TTC549 (cell line): ENCODE measurements at regions not wholly inside any gene's neighbourhood (a gene's known extent, or its start where the extent isn't known, plus 50 kb on each side); places are given as distances from the start of the nearest gene placed in this dataset.

Experiments
- FAIRE-seq: peaks from 2 replicates; lab custom pipeline; 2012; peaks lifted over from hg19 to GRCh38; lab: Jason Lieb, UNC

DNA sequence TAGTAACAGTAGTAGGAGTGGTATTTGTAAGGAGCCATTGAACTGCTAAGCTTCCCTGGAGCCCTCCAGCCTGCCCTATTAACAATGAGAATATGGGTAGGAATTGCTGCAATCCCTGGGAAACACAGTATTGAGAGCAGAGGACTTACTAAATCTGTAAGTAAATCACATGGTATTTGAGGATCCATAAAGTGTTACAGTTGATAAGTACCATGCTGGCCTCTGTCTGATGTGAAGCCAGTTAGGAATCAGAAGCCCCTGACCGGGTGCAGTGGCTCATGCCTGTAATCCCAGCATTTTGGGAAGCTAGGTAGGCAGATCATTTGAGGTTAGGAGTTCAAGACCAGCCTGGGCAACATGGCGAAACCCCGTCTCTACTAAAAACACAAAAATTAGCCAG lies 224.6 kb downstream of the C1D start:
- FAIRE-seq = no peak

DNA sequence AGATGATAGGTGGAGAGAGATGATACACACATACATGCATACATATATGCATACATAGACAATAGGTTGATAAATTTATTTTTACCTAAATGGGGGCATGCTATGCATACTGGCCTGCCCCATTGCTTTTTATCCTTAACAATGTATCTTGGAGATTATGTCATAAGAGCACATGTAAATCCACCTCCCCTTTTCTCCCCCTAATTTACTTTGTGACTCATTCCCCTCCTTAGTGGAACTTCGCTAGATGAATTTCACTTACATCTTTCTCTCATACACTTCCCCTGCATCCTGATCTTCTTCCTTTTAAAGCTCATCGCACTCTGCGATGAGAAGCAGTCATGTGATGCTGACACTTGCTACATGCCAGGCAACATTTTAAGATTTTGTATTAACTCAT lies 223.6 kb downstream of the C1D start:
- no peak for FAIRE-seq

DNA sequence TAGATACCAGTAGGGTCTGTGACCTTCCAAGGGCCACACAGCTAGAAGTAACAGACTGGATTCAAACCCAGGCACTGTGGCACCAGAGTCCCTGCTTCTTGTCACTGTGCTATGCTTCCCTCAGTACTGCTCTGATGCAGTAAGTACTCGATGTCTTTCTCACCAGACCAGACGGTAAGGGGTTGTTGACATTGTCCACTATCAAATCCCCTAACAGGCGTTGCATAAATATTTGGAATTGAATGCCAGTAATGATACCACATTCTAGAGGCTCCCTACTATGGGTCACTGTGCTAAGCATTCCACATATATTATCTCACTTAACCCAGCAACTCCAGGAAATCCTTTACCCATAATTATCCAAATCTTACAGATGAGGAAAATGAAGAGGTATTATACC lies 223.1 kb downstream of the C1D start:
- no peak for FAIRE-seq

DNA sequence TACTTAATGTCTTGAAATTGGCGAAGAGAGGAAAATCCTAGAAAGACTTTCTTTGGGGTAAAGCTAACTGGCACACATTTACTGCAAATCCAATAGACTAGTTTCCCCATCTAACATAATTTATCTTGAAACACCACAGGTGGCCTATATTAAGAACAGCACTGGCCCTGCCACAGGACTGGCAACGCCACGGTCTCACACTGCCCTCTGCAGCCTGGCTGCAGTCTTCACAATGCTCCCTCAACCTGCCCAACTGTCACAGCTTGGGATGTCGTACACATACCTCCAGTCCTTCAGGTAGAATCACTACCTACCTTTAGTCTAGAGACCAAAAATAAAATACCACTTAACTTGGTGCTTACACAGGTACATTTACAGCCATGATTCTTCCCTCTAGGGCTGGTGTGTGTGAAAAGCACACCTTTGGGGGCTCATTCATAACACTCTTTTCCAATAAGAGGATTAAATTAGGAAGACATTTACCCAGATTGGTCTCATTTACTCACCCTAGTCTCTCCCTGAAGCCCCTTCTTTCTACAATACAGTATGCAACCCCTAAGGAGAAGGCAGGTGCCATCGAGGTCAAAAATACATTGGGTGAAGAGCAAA lies 222.2 kb downstream of the C1D start:
- FAIRE-seq = no peak

DNA sequence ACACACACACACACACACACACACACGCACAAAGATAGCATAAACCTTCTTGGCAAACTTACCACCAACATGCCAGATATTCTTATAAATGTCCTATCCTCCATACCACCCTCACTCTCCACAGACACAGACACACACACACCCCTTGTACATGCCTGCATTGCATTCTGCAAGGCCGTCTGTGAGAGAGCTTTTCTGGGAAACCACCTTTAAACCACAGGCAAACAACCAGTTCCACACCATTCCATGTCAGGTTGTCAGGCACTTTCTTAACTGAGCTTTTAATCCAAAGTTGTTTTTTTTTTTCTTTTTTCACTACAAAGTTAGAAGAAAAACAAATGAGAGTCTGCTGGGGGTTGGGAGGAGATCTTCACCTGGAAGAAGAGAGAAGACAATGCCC lies 221.1 kb downstream of the C1D start:
- no peak for FAIRE-seq

DNA sequence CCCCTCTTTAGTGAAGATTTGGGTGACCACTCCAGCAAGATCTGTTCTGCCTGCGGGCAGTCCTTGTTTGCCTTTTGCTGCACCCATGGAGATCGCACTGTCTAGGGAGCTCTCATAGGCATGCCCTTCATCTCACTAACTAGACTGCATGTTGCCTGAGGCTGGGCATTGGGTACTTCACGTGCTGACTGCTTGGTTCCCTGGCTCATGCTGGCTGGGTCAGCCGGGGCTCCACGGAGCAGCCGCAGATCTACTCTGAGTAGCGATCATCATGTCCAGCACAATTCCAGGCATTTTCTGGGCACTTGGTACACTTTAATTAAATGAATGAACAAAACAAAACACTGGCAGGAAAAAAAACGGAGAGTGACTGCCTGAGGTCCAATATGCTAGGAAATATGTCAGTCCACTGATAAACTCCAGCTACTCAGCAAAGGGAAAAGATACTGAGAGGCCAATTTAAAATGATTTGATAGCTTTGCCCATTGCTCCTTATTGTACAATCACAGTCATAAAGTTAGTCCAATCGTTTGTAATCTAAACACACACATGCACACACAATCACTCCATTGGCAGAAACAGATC lies 220.3 kb downstream of the C1D start:
- no peak for FAIRE-seq

DNA sequence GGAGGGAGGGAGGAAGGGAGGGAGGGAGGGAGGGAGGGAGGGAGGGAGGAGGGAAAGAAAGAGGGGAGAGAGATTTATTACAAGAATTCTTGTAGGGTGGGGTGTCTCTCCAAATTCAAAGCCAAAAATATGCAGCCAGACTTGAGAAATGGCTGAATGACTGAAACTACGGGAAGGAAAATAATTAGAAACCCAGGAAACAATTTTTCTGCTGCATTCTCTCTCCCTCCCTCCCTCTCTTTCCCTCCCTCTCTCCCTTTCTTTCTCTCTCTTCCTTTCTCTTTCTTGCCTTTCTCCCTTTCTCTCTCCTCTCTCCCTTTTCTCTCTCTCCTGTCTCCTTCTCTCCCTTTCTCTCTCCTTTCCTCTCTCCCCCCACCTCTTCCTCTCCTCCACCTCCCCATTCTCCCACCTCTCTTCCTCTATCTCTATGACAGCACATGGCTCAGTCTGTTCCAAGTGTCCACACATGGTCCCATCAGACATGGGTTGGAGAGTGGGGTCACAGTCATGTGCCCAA lies 218.7 kb downstream of the C1D start:
- FAIRE-seq = no peak

DNA sequence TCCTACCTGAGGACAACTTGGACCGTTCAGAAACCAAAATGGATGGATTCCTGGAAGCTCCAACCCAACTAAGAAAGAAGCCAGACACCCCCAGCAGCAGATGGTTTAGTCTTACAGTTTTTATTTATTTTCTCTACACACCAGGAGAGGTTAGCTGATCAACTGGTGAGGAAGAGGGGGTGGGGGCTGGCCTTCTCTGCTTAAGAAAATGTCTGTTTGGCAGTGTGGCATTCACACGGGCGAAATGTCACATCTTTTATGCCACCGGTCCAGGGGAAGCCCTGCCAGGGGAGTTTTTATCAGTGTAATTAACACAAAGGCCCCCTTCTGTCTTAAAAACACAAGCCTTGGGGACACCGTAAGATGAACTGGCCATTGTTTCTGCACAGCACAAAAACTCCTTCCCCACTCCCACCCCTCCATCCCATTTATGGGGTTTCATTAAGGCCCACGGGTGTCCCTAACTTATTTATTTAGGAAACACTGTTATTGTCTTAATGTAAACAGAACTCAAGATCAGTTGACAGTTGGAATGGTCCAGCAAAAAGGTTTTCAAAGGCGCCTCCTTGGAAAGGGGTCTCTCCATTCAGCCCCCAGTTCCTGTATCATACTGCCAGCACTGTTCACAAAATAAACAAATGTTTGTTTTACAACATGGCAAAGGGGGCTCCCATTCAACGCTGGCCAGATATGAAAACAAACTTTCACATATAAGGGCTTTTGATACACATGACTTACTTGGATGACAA lies 217.0 kb downstream of the C1D start:
- FAIRE-seq = no peak

DNA sequence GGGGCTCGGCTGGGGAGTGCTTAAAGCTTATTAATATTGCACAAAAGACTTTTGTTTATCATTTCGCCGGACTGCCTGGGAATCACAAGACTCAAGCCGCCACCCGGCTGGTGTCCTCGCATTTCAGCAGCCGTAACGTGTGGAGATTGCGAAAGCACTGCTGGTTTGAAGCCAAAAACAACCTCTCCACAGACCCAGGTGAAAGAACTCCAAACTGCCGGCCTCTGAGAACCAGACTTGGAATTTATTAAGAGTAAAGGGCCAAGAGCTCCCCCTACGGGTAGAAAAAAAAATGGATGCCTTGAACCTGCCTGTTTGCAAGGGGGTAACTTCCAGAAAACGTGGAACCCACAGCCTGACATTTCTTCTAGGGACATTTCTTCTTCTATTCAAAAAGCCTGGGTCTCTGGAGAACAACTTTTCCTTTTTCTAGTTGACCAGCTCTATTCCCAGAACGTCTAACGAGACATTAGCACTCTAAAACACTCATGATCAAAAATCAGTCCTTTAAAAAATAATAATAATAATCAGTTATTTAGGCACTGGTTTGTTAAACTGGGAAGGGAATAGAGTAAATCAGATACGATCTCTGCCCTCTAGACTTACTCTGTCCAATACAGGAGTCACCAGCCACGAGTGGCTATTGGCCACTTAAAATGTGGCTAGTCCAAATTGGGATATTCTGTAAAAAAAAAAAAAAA lies 216.3 kb downstream of the C1D start:
- peak; percentile 19 for FAIRE-seq

DNA sequence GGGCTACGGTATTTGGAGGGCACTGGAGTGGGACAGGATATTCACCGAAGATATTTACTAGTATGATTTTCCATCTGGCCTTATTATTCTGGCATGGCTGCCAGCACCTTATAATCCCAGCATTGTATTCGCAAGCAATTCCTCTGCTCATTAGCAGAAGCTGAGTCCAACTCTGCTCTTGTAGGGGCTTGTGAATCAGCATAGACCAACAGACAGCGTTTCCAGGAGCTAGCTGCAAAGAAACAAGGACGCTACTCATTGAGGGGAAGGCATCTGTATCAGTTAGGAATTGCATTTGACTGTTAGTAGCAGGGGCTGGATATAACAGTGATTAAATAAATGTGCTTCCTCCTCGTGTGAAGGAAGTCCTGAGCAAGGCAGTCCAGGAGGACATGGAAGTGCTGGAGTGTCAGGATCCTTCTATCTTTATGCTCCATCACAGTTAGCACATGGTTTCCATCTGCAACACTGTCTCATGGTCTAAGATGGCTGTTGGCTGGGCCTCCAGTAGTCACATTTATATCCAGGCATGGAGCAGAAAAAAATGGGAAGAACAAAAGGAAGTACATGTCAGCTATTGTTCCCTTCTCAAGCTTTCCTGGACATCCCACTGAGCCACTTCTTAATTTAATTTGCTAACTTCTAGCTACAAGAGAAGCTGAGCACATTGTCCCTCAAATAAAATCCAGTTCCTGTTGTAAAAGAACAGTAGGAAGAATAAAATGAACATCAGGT lies 214.1 kb downstream of the C1D start:
- FAIRE-seq = no peak

DNA sequence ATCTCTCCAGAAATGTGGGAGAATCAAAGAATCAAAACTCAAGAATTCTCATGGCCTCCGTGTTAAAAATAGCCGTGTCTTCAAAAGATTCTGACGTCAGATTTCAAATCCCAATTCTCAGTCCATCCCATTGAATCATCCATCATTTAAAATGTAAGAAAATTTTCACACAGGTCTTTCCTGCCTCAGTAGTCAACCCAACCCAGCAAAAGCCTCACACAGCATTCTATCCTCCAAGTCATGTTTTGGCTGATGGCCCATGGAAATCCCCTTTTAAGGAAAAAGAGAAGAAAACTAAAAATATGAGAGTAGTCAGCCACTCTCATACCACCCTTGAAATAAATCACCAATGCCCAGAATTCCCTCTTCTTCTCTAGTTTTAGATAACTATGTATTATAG lies 211.8 kb downstream of the C1D start:
- no peak for FAIRE-seq

DNA sequence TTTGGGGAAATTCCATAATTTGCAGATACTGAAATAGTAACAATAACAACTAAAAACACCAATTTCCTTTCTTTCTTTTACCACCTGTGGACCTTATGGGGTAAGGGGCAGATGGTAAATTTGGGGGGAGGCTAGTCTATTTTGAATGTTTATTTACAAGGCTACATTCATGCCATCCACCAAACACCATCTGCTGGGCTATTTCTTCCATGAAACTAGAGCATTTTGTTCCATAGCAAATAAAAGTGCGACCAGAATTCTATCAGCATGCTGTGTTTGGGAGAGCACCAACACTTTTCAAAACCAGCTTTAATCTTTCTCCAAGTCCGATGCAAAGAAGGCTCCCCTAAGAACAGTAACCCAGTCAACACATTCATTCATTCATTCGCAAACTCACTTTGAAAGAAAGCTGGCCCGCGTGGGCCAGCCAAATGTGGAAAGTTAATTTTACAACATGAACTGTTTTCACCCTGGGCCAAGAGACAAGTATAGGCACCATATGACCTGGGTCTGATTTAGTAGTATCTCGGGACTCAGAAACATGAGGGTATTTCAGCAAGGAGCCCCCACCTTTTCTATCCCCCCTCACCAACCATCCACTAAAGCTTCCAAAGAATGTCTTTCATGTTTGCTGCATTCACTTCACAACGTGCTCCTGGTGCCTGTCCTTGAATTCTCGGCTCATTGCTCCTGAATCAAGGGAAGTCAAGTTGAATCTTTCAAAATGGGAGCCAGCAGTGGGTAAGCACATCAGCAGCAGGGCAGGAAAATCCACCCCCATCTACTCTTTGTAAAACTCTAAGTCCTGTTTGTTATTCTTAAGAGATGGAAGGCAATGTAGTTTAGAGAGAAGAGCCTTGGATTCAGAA lies 210.6 kb downstream of the C1D start:
- FAIRE-seq = no peak

DNA sequence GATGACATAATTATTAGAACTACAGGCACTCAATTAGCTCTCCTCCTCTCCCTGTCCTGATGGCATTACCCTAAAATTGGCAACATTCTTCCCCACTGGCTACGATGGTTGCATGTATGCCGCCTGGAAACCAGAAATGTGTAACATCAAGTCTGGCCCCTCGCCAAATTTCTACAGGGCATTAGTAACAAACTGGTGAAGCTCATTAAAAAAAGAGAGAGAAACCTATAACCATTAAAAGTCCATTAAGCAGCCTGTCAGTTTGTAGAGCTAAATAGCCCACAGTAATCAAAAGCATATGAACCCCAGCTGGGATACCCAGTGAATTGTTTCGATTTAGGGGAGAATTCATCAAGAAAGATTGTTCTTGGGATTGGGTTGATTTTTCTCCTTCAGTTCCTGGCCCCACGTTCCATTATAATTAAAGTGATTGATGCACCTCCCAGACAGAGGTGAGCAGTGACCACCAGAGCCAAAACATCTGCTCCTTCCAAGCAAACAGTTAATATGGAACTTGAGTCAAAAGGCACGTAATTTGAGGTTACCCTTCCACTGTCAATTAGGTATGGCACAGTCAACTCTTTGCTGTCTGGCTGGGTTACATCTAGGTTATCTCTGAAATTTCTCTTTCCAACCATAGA lies 208.6 kb downstream of the C1D start:
- no peak for FAIRE-seq

DNA sequence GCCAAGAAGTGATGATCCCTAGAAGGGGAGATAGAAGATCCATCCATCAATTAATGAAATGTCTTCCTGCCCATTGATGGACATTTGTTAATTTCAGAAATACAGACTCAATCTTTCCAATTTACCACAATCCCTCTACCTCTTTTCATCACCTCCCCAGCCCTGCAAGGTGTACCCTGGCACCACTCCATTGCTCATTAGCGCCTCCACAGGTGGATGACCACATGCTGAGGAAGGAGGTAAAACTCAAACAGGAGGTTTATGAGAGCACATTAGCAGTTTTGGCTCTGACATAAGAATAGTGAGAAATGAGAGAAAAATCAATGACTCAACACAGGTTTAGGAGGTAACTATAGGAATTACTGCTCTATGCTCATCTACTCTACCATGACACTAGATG lies 208.0 kb downstream of the C1D start:
- FAIRE-seq = no peak

DNA sequence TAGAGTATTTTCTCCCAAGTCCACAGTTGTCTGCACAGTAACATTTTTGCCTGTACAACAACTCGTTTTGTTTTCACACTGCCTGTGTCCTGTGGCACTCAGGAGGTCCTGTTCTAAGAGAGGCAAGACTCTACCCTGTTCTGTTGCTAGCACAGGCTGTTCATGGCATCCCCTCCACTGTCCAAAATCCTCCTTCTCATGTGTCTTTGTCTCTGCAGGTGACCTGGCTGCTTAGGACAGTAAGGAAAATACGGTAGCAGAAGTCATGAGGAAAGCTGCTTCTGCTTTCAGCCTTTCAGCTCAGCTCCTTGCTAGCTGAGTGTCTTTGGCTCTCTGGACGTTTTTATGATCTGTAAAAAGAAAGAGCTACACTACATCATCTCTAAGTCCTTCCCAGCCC lies 205.9 kb downstream of the C1D start:
- FAIRE-seq = no peak

DNA sequence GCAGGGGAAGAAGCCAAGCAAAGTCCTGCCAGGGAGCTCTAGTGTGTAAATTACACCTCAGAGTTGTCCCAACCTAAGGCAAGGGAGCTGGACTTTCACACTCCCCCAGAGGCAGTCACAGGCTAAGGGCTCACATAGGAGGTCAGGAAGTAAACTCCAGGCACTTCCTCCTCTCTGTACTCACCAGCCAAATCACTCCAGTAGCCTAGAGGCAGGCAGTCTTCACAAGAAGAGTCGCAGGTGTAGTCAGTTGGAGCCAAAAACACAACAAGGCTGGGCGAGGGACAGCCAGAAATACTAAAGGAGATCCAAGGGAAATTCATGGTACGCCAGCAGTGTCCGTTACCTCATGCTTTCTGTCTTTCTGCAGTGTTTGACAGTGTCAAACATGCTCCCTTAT lies 205.0 kb downstream of the C1D start:
- no peak for FAIRE-seq

DNA sequence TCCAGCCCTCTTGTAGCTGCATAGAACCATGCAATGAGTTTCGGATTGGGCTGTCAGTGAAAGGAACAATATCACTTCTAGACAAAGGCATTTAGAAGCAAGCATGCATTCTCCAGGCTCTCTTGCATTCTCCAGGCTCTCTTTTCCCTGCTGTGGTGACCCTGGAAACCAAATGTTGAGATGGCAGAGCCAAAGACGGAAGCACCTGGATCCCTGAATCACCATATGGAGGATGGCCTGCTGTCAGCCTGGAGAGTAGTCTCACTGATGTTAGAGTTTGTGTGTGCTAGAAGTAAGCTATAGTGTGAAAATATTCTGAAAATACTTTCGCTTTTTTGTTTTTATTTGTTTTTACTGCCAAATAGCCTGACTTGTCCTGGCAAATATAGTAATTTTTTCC lies 203.9 kb downstream of the C1D start:
- no peak for FAIRE-seq

DNA sequence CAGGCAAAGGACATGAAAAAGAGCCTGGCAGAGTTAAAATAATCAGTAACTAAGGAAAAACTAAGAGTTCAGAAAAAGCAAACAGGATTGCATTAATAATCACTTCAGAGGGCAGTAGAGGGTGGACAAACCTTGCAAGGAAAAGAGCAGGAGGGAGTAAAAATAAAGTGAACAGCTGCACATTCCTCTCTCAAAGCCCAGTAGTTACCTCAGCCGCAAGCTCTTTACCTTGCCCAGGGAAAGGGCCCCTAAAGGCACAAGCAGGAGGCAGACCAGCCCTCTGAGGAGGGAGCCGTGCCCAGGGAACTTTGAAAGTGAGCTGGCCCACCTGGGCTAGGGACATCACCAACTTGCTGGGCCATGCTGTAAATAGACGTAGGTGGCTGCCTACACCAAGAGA lies 196.9 kb downstream of the C1D start:
- FAIRE-seq = no peak

DNA sequence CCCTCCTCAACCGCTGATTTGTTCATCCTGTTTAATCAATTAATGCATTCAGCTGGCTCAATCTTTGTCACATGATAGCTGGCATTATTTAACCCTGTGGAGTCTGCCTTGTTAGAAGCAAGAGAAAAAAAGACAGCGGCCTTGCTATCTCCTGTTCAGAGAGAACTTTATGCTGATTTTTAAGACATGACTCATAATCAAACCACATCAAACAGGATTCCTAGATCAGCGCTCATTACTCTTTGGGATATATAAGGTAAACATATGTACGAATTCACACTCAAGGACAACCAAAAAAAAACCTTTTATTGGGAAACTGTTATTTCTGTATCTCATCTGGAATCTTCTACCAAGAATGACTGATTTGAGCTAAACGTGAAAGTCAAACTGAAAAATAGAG lies 195.1 kb downstream of the C1D start:
- no peak for FAIRE-seq

DNA sequence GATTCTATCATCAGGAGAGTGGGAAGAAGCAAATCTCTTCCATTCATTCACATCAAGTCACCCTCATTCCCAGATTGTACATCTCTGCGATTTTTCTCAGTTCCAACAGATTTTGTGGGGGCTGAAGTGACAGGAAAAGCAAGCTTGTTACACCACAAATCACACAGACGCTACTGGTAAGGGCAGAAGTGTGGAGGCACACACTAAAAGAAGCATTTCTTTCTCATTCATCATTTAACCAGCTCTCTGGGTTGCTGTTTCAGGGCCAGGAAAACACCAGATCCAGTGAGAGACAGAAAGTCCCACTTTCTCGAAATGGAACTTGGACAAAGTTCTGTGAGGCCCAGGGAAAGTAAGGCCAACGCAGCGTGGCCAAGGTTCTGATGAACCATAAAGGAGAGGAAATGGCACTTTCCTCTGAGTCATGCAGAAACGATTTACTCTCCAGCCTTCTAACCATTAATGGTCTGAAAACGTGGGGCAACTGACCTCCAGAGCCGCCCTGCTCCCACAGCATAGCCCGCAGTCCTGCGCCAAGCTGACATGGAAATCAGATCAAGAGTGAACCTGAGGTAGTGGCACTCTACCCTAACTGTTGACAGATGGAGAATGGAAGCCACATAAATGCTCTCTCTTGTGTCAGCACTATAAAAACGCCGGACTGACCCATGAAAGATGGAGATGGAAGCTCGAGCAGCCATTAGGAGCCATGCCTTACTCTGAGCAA lies 191.0 kb downstream of the C1D start:
- no peak for FAIRE-seq
